Activated CD8-positive, alpha-beta T cell treated with anti-CD3 and anti-CD28 coated beads for 36 hours (primary cell): ENCODE measurements at regions not wholly inside any gene's neighbourhood (a gene's known extent, or its start where the extent isn't known, plus 50 kb on each side); places are given as distances from the start of the nearest gene placed in this dataset.

Experiments used
- ATAC-seq: fragments of 200-7000 bp; cut with Tn5 transposase; one replicate; pipeline ENCODE4 v1.10.0; 2021; ENCODE audit warnings: mild to moderate bottlenecking, moderate library complexity
- CTCF ChIA-PET: fragments of 350-600 bp; sonication (Branson Sonifier 250); formaldehyde crosslinking; loops from one replicate; lab custom pipeline; 2021; ENCODE audit warnings: antibody characterized with exemption; lab: Charles Lee
- POLR2A ChIA-PET: fragments of 350-600 bp; sonication (Branson Sonifier 250); formaldehyde crosslinking; loops from one replicate; lab custom pipeline; 2021; ENCODE audit warnings: antibody characterized with exemption; lab: Charles Lee
- DNase-seq: peaks from one replicate; pipeline ENCODE4 v3.0.0-alpha.2; 2020
- H3K27ac Mint-ChIP-seq: one replicate; pipeline ENCODE4 v1.8.0; 2021; ENCODE audit warnings: mild to moderate bottlenecking, mixed read lengths
- H3K27me3 Mint-ChIP-seq: one replicate; pipeline ENCODE4 v1.8.0; 2021; ENCODE audit warnings: mixed read lengths
- H3K36me3 Mint-ChIP-seq: one replicate; pipeline ENCODE4 v1.8.0; 2021; ENCODE audit warnings: low read depth, mixed read lengths
- H3K4me1 Mint-ChIP-seq: one replicate; pipeline ENCODE4 v1.8.0; 2021; ENCODE audit warnings: low read depth, mixed read lengths
- H3K4me3 Mint-ChIP-seq: one replicate; pipeline ENCODE4 v1.8.0; 2021; ENCODE audit warnings: mild to moderate bottlenecking, moderate library complexity, mixed read lengths
- H3K9me3 Mint-ChIP-seq: one replicate; pipeline ENCODE4 v1.8.0; 2021; ENCODE audit warnings: mixed read lengths
- intact Hi-C: fragments of 100-400 bp; cut with micrococcal nuclease; formaldehyde crosslinking; loops from one replicate; pipeline ENCODE4 v1.10.0; 2022
- TF ChIP-seq, protein P1 (sequence below): fragments of 200-600 bp; IDR thresholded peaks from one replicate; pipeline ENCODE4 v1.8.0; 2022; ENCODE audit warnings: antibody characterized with exemption, mild to moderate bottlenecking

DNA sequence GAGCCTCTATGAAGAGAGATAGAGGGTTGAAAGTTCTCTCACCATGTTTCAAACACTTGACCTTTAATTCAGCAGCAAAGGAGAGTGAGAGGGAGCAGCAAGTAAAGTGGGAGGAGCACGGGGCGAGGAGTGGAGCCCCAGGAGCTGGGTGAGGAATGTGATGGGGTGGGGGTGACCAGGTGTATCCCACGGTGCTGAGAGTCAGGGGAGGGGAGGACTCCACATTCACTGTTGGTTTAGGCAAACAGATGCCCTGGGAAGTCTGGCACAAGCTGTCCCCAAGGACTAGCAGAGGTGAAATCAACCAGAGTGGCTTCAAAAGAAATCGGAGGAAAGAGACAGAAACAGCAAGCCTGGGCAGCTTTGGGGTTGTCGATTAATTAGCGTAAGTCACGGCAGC, 101.8 kb upstream of the PITRM1 start:
- Mint-ChIP-seq H3K9me3 (no peaks in the 10 kb centered on the region), H3K36me3 (no peaks in the 10 kb centered on the region), H3K27me3 (peaks cover 4% of the 10 kb centered on the region), H3K4me3 (no peak overlapping the region), H3K27ac (no peak overlapping the region), H3K4me1 (no peaks in the 10 kb centered on the region)
- TF ChIP-seq, protein P1, sequence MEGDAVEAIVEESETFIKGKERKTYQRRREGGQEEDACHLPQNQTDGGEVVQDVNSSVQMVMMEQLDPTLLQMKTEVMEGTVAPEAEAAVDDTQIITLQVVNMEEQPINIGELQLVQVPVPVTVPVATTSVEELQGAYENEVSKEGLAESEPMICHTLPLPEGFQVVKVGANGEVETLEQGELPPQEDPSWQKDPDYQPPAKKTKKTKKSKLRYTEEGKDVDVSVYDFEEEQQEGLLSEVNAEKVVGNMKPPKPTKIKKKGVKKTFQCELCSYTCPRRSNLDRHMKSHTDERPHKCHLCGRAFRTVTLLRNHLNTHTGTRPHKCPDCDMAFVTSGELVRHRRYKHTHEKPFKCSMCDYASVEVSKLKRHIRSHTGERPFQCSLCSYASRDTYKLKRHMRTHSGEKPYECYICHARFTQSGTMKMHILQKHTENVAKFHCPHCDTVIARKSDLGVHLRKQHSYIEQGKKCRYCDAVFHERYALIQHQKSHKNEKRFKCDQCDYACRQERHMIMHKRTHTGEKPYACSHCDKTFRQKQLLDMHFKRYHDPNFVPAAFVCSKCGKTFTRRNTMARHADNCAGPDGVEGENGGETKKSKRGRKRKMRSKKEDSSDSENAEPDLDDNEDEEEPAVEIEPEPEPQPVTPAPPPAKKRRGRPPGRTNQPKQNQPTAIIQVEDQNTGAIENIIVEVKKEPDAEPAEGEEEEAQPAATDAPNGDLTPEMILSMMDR = no peak
- DNase-seq (no peak), ATAC-seq (no peak)
- POLR2A ChIA-PET = interaction anchor here (1.4 kb wide), 1 partner anchor 19 kb away, joined by 4 read pairs; no protein-coding TSS in a partner anchor
- intact Hi-C loops = no loop called here
- CTCF ChIA-PET = no interaction called here

DNA sequence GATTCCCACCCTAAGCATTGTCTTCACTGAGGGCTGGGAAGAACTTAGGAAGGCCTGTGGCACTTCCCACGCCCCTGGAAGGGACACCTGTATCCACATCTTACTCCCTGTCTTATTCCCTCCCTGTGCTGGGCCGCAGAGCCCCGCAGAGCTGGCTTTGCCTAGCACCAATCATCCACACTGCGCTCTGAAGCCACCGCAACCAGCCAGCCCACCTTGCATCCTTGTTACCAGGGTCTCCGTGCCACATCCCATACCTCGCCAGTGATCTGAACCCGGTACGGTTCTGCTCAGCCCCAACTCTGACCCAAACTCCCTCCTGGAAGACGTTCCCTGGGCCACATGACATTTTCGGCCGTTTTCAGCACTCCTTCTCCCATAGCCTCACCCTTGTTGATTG, 101.4 kb upstream of the PITRM1 start:
- Mint-ChIP-seq H3K4me1 (no peaks in the 10 kb centered on the region), H3K4me3 (no peak overlapping the region), H3K27ac (no peak overlapping the region), H3K9me3 (no peaks in the 10 kb centered on the region), H3K36me3 (no peaks in the 10 kb centered on the region), H3K27me3 (peaks cover 4% of the 10 kb centered on the region)
- ChIA-PET POLR2A (no interaction called here), CTCF (no interaction called here)
- intact Hi-C loops = no loop called here
- DNase-seq = no peak
- TF ChIP-seq, protein P1 = no peak
- ATAC-seq = no peak

DNA sequence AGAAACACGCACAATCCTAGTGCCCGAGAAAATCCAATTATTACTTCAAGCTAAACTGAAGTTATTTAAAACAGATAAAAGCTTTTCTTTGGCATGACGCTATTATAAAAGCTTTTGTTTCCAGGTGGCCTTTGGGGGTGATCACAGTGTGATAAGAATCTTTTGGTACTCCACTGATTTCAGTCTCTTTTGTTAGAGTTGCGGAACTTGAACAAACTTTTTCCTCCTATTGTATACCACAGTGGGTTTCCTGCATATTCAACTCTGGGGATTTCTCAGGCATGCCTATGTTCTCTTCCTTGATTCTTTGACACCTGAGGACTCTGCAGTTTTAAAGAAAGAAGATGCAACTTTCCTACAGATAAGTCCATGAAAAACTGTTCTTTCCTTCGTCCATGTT, 99.7 kb upstream of the PITRM1 start:
- H3K9me3 Mint-ChIP-seq = no peaks in the 10 kb centered on the region
- intact Hi-C loops = no loop called here
- no peaks in the 10 kb centered on the region for H3K4me1 Mint-ChIP-seq
- H3K27ac Mint-ChIP-seq = no peak overlapping the region
- POLR2A ChIA-PET = no interaction called here
- no peaks in the 10 kb centered on the region for H3K36me3 Mint-ChIP-seq
- CTCF ChIA-PET = no interaction called here
- DNase-seq = no peak
- no peak overlapping the region for H3K4me3 Mint-ChIP-seq
- no peak for ATAC-seq
- TF ChIP-seq, protein P1 = no peak
- H3K27me3 Mint-ChIP-seq = peaks cover 4% of the 10 kb centered on the region

DNA sequence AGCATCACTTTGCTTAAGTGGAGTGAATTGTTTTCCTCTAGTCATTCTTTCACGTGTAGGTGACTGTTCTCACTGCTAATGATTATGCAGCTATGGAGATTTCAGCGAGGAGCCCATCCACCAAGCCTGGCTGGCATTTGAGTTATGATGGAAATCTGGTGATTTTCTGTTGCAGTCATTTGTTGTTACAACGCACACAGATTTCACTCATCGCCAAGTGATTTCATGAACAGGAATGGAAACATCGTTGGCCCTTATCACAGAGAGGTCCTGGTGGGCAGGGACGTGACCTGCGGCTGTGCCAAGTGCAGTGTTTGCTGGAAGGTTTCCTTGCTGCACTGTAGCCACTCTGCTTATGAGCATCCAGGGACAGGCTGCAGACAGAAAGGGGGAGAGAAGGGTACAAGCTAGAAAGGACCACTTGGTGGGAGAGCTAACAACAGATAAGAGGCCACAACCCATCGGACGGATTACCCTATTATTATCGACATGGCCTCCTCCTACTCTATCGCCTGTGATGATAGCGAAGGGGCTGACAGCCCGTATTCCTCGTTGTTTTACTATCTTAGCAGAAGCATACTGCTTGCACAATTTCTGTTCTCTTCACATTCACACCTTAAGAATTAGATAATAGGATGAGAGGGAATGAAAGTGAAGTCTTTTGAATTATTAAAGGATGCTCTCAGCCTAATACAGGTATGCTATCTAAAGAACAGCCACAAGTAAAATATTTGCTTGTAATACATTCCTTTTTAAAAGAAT, 99.0 kb upstream of the PITRM1 start:
- Mint-ChIP-seq H3K4me1 (no peaks in the 10 kb centered on the region), H3K4me3 (no peak overlapping the region), H3K27ac (no peak overlapping the region), H3K27me3 (peaks cover 3% of the 10 kb centered on the region), H3K9me3 (no peaks in the 10 kb centered on the region), H3K36me3 (no peaks in the 10 kb centered on the region)
- DNase-seq = no peak
- no peak for ATAC-seq
- POLR2A ChIA-PET = interaction anchor here (0.5 kb wide), 1 partner anchor 264 kb away, joined by 3 read pairs; no protein-coding TSS in a partner anchor
- intact Hi-C loops = no loop called here
- TF ChIP-seq, protein P1 = no peak
- CTCF ChIA-PET = interaction anchor here (0.8 kb wide), 1 partner anchor 10 kb away, joined by 3 read pairs; no protein-coding TSS in a partner anchor

DNA sequence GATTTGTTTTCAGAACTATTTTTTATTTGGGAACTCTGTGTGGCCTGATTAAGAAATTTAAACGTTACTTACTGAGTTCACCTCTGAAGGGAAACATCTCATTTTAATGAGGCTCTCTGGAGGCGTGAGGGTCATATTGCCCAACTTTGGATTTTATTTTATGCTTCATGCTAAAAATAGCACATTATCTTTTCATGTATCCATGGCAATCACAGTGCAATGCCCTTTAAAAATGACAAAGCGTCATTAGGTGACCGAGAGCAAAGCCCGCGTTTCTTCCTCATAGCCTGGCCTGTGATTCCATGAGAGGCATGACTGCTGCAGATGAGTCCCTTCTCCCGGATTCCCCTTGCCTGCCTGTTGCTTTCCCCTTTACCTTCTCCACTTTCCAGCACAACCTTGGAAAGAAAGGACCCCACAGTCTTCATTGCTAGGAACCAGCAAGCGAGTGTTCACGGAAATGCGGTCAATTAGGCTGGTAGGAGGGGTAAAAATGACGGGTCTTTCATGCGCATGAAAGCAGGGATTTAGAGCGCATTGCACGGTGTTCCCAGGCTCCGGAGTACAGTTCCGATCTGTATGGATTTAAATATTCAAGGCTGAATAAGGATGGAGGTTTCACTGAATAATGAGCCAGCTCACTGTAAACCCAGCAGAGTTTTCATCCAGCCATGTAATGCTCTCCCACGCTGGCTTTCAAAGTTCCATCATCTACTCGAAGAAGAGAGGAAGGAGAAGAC, 98.2 kb upstream of the PITRM1 start:
- Mint-ChIP-seq H3K27ac (no peak overlapping the region), H3K4me3 (no peak overlapping the region), H3K27me3 (peaks cover 3% of the 10 kb centered on the region), H3K9me3 (no peaks in the 10 kb centered on the region), H3K36me3 (no peaks in the 10 kb centered on the region), H3K4me1 (no peaks in the 10 kb centered on the region)
- intact Hi-C loops = no loop called here
- no peak for ATAC-seq
- TF ChIP-seq, protein P1 = no peak
- ChIA-PET POLR2A (no interaction called here), CTCF (interaction anchor here (0.8 kb wide), 1 partner anchor 11 kb away, joined by 3 read pairs; no protein-coding TSS in a partner anchor)
- no peak for DNase-seq
